GM12865 (cell line): ENCODE measurements at regions not wholly inside any gene's neighbourhood (a gene's known extent, or its start where the extent isn't known, plus 50 kb on each side); places are given as distances from the start of the nearest gene placed in this dataset.

Experiments
- DNase-seq: peaks from one replicate; pipeline ENCODE4 v3.0.0; 2010; ENCODE audit warnings: low read depth
- H3K4me3 ChIP-seq: 2 replicates; pipeline ENCODE4 v1.5.1; 2011; ENCODE audit warnings: mild to moderate bottlenecking, low read depth, low read length, control low read depth
- TF ChIP-seq, protein P1 (sequence below): IDR thresholded peaks from 2 replicates; pipeline ENCODE4 v1.5.1; 2011; ENCODE audit warnings: low read length, control low read depth, low read depth, inconsistent platforms; ENCODE audit not compliant: insufficient read depth; ENCODE audit errors: missing control alignments

DNA sequence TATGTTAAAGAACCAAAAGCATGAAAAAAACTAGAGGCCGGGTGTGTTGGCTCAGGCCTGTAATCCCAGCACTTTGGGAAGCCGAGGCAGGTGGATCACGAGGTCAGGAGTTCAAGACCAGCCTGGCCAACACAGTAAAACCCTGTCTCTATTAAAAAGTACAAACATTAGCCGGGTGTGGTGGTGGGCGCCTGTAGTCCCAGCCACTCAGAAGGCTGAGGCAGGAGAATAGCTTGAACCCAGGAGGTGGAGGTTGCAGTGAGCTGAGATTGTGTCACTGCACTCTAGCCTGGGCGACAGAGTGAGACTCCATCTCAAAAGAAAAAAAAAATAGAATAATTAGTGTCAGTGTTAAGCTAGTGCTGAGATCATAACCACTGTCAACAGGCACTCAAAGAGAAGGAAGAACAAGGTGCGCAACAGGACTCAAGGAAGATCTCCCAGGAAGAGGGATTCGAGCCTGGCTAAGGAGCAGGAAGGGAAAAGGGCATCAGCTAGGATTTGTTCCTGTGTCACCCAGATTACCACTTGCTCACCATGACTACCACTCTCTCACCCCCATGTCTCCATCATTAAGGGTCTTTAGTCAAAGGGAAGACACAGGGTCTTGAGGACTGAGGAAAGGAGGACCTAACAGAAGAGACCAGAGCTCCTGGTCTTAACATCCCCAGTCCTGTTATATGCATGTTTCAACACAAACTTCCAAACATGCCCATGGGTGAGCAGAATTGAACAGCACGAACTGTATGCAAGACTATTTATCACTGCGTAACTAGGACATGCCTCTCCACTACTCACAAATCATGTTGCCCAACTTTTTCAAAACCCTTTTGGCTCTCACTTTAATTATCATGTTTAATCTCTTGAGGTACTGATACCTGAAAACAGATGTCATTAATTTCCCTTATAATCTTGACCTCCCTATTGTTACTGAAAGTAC, 88.3 kb upstream of the PLEKHM1 start:
- TF ChIP-seq, protein P1, sequence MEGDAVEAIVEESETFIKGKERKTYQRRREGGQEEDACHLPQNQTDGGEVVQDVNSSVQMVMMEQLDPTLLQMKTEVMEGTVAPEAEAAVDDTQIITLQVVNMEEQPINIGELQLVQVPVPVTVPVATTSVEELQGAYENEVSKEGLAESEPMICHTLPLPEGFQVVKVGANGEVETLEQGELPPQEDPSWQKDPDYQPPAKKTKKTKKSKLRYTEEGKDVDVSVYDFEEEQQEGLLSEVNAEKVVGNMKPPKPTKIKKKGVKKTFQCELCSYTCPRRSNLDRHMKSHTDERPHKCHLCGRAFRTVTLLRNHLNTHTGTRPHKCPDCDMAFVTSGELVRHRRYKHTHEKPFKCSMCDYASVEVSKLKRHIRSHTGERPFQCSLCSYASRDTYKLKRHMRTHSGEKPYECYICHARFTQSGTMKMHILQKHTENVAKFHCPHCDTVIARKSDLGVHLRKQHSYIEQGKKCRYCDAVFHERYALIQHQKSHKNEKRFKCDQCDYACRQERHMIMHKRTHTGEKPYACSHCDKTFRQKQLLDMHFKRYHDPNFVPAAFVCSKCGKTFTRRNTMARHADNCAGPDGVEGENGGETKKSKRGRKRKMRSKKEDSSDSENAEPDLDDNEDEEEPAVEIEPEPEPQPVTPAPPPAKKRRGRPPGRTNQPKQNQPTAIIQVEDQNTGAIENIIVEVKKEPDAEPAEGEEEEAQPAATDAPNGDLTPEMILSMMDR, result no peak
- H3K4me3 ChIP-seq, result no peak overlapping the region
- peak; percentile 3 for DNase-seq

- DNase-seq, result peak; percentile 7
- TF ChIP-seq, protein P1, result no peak
- no peak overlapping the region for H3K4me3 ChIP-seq
Observed at GRCh38 chr17:45579529-45580495, 89.3 kb upstream of the PLEKHM1 start.

- peak; percentile 12 for DNase-seq
- no peak overlapping the region for H3K4me3 ChIP-seq
- TF ChIP-seq, protein P1, result no peak
Observed at GRCh38 chr17:45580924-45581323, 90.4 kb upstream of the PLEKHM1 start.

DNA sequence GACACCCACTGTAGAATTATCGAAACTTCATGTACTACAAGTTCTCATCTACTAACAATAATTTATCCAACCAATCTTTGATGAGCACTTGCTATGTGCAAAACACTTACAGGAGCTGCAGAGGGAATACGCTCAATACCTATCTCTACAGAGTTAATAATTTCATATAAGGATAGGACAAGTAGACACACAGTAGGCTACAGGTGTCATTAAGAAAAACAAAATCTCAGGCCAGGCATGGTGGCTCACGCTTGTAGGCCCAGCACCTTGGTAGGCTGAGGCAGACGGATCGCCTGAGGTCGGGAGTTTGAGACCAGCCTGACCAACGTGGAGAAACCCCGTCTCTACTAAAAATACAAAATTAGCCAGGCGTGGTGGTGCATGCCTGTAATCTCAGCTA, 91.3 kb upstream of the PLEKHM1 start:
- H3K4me3 ChIP-seq, result no peak overlapping the region
- DNase-seq, result no peak
- TF ChIP-seq, protein P1, result no peak

DNA sequence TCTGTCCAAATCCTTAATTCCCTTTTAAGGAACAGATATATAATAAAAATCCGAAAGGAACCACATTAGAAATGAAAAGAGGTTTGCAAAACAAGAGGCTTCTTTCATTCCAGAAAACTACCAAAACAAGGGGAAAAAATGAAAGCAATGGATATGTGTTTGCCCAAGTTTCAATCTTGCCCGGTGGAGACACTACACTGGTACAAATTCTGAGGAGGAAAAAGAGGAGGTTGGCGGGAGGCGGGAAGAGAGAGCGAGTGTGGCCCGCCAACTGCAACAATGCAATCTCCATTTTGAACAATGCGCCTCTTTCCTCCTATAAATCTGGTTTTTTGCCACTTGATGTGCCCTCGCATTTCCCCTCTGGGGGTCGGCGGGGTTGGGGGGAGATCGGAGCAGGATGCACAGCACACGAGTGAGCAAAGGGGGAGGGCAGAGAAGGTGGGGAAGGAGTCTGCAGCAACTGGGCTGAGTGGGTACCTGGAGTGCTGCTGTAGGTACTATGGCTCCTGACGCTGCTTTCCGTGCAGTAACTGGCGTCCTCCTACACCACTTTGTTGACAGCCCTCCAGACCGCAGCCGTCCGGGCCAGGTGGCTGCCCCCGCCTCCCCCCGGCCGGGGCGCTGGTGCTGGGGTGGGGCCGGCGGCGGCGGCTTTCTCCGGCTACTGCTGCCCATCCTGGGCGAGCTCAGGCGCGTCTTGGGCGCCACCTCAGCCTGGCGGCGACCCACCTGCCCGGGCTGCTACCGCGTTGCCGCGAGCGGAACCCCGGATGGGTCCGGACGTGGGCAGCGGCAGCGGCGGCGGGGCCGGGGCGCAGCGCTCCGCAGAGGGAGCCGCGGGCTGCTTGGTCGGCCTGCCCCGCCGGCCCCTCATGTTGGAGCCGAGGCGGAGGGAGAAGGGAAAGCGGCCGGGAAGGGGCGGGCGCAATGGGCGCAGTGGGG, 93.8 kb upstream of the PLEKHM1 start:
- DNase-seq, result peak; percentile 94
- TF ChIP-seq, protein P1, result no peak
- peak overlapping the region; percentile 67 for H3K4me3 ChIP-seq
